ENCODE measurements at regions not wholly inside any gene's neighbourhood (a gene's known extent, or its start where the extent isn't known, plus 50 kb on each side); places are given as distances from the start of the nearest gene placed in this dataset.
"Not testable (repeated sequence)": the region's sequence is repeated elsewhere in the genome, so short reads cannot be mapped to it uniquely, and the experiment has no call there.

DNA sequence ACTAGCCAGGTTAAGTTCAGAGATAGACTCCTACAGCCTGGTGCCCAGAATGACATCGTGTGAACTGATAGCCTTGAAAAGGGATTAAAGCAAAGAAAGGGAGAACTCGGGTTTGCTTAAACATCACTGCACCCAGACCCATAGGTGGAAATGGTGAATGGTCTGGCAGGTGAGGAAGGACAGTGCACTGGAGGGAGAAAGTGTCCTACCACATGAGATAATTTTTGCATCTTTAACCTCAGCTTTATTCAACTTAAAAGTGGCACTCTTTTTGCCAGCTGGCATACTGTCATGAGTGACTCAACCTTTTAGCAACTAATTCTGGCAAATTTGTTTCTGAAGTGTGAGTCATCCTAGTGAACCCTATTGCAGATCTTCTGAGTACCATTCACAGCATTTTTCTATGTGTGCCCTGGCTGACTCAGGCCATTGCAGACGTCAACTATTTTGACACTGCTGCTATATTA is 53.0 kb upstream of the DAPP1 start:
- DNase-seq (ENCODE audit: low read depth, low spot score), result peak; percentile 96

DNA sequence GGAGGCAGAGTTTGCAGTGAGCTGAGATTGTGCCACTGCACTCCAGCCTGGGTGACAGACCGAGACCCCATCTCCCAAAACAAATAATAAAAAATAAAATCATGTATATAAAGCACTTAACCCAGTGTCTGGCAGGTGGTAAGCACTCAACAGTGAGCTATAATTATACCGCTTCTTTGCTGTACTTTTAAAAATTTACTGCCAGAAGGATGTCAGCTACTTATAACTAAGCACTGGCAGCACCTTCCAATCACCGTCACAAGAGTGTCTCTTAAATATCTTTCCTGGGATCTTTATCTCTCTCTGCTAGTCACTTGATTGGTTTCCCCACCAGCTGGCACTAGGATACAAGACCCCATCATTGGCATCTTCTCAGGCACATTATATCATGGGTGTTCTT is 53.9 kb upstream of the DAPP1 start:
- DNase-seq (ENCODE audit: low read depth, low spot score), result no peak

DNA sequence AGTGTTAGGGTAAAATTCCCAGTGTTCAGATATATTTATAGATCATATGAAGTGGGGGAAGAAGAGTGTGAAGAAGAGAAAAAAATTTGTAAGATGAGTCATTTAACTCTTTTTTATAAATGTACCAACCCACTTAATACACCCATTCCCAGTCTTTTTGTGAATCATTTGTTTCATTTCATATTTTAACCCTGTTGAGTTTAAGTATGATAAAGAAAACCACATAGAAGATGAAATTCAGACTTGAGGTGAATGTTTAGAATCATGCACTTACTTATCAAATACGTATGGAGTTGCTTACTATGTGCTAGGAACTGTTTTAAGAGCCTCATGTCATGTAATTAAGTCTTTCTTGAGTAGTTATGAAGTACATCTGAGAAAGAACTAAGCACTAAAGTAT is 56.6 kb upstream of the DAPP1 start:
- DNase-seq (ENCODE audit: low read depth, low spot score), result no peak

DNA sequence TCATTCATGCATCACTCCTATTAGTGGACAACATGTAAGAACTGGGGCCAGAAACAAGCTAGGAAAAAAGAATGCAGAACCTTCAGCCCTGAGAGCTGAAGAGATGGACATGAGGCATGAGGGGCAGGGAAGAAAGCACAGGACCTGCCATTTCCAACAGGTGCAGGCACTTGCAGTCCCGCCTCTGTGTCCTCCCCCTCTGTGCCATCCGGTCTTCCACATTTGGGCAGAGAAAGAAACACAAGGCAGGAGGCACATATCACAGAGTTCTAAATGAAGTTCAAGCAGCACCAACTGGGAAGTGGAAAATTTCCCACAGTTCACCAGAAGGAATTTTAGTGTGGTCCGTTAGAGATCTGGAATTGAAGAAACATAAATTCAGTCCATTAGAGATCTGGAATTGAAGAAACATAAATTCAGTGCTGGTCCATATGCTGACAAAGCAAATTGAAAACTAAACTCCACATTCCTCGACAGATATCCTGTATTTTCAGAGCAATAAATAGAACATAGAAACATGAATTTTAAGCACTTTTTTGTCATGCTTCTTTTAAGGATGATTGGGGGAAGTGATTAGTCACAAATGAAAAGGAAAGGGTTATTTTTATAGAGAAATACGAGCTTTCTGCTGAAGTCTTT is 57.2 kb upstream of the DAPP1 start:
- DNase-seq (ENCODE audit: low read depth, low spot score), result no peak

DNA sequence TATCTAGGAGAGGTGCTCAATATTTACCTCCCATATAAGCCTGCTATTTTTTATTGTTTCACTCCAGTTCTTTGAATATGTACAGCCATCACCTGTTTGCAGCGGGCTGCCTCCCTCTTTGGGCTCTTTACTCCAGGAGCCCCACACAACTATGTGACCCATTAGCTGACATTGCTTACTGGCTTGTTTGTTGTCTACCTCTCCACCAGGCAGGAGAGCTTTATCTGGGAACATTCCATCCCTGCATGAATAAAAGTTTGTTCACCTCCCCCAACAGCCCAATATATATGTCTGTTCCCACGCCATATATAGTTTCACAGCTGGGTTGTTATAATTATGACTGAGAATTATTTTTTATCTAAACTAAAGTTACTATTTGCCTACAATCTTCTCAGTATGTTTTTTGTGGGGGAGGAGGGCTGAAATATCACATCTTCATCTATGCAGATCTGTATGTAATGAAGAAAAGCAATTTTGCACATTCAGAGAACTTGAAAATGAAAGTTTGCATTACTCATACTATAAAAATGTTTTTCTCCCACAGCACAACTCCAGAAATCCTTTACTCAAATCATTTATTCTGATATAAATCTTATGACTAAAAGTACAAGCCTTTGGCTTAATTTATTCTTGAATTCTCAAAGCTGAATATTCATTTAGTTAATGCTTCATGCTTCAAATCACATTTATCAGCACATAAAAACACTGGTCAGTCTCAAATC is 61.2 kb upstream of the DAPP1 start:
- peak; percentile 30 for DNase-seq (ENCODE audit: low read depth, low spot score)

DNA sequence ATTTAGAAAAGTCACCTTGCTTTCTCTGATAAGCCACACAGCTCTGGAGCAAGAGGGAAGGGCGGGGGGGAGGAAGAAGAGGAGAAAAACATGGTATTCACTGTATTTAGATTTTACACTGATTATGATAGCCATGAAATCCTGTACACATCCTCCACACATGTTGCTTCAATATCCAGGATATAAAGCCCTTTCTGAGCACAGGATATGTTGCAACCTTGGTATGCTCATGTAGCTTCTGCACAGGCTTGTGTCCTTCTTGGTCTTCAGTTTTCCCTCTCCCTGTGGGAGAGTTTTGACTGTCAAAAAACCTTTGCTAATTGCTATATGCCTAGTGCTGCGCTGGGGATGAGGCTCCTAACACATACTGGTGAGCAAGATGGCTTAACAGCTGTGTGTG is 61.9 kb upstream of the DAPP1 start:
- DNase-seq (ENCODE audit: low read depth, low spot score), result no peak

DNA sequence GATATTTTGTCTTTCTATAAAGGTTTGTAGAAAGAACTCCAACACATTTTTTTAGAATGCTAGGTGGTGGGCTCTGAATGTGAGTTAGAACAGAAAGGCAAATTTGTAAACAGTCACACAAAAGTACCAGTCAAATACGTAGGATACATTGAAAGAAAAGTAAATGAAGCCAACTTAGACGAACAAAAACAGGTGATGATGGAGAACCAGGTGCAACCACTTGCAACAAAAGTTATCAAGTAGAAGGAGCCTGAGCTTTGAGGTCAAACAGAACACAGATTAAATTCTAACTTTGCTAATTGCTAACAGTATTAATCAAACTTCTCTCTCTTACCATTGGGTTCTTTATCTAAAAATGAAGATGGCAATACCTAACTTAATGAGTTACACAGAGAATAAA is 62.7 kb upstream of the DAPP1 start:
- no peak for DNase-seq (ENCODE audit: low read depth, low spot score)

DNA sequence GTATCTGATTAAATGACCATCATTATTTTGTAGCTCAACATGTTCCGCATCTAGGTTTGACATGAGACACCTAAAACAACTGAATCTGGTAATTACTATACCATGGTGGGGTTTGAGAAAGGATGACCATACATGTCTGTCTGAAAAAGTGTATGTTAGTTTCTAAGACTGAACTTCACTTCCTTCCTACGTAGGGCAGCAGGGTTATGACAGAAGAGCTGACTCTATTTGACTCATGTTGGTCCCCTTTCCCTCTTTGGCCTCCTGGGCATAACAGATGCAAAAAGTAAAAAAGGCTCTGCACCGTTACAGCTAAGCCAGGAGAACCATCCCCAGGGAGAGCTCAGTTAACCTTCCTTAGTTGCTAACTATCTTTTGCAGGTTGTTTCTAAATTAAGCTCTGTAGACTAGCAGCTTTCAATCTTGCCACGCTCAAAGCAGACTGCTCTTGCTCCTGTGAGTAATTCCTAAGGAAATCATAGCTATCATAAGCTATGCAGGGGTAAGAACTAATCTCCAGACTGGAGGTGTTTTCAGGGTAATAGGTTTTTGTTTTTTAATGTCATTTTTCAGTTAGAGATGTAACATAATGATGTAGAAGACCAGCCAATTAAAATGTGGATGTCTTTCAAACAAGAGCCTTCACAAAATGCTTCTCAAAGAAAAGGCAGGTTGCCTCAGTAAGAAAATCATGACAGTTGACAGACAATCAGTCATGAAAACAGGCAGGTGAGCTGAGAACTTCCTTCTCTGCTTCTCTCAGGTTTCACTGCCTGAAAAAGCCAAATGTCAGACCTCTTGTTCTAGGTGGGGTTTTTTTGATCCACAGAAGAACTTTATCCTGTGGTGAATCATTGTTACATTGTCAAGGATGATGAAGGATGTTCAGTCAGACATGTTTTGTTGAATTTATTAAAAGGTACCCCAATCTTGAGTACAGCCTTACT is 66.9 kb upstream of the DAPP1 start:
- no peak for DNase-seq (ENCODE audit: low read depth, low spot score)

DNA sequence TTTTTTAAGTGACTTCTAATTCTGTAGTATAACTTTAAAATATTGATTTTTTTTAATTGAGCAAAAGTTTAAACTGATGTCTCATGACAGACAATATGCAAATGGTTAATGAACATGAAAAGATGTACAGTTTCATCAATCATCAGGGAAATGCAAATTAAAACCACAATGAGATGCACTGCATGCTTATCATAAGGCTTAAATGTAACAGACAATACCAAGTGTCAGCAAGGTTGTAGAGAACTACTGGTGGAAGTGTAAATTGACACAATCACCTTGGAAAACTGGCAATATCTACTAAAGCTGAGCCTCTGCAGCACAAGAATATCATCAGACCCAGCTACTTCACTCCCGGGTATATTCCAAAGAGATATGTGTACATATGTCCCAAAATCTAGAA is 70.2 kb upstream of the DAPP1 start:
- no peak for DNase-seq (ENCODE audit: low read depth, low spot score)

DNA sequence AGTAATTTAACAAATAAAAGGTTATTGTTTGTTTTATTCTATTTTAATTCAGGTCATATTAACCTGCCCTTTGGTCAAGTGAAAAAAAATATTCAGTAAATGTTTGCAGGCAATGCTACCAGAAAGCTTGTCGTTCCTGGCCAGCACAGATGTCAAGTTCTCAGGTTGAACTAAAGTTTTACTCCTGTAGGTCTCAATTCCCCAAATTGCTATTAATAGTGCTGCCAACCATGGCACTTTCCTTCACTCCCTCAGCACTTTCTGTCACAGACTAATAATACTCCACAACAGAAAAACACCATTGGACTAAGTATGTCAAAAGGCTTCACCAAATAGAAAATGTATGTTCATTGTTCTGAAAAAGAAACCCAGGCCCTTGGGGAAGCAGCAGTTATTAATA is 79.2 kb upstream of the C4orf54 start:
- DNase-seq (ENCODE audit: low read depth, low spot score), result no peak

DNA sequence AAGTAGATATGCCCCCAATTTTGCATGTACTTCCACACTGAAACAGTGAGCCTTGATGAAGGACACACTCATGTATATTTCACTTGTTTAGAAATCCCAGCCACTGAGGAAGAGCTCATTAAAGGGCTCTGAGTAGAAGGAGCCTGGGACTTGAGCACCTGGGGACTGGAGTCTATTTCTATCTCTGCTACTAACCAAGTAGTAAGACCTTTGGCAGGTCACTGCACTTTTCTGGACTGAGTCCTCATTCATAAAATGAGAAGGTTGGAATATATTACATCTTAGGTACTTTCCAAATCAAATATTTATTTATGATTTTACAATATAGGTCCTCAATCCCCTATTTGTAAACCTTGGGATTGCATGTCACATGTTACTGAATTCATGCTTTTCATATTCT is 78.2 kb upstream of the C4orf54 start:
- no peak for DNase-seq (ENCODE audit: low read depth, low spot score)

DNA sequence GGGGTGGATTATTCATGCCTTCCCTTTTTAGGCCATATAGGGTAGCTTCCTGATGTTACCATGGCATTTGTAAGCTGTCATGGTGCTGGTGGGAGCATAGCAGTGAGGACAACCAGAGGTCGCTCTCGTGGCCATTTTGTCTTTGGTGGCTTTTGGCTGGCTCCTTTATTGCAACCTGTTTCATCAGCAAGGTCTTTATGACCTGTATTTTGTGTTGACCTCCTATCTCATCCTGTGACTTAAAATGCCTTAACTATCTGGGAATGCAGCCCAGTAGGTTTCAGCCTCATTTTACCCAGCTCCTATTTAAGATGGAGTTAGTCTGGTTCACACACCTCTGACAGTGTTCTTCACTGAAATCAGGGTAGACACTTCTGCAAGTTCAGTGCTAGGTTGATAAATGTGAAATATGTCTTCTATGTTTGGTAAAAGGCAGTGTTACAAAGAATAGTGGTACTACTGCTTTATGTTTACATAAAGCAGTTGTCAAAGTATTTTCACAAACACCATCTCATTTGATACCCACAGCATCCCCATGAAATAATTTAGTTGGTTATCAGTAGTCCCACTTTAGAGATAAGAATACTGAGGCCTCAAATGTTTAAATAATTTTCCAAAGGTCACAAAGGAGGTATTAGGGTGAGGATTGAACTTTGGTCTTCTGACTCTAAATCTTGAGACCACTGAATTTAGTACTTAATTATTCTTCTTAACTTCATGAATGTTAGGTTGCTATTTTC is 77.1 kb upstream of the C4orf54 start:
- no peak for DNase-seq (ENCODE audit: low read depth, low spot score)

DNA sequence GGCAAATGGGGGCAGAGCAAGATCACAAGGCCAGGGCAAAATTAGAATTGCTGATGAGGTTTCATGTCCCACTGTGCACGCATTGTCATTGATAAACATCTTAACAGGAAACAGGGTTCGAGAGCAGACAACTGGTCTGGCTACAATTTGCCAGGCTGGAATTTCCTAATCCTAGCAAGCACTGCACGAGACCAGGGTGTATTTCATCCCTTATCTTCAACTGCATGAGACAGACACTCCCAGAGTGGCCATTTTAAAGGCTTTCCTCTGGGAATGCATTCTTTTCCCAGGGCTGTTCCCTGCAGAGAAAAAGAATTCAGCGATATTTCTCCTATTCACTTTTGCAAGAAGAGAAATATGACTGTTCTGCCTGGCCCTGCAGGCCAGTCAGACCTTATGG is 75.8 kb upstream of the C4orf54 start:
- DNase-seq (ENCODE audit: low read depth, low spot score), result not testable (repeated sequence)

DNA sequence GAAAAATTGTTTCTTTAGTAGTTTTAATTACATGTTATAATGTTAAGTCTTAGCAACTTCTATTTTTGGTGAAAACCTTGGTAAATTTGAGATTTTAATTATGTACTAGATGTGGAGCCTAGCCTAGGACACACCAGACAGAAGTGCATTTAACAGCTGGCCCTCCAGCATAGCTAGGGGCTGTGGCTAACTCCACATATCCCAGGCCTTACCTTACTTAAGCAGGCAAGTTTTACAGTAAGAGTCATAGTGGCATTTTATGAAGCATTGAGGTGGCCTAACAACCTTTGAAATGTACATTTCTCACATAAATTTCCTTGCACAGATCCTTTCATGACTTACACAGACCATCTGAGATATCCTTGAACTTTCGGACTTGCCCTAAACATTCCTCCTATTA is 71.6 kb upstream of the C4orf54 start:
- no peak for DNase-seq (ENCODE audit: low read depth, low spot score)

DNA sequence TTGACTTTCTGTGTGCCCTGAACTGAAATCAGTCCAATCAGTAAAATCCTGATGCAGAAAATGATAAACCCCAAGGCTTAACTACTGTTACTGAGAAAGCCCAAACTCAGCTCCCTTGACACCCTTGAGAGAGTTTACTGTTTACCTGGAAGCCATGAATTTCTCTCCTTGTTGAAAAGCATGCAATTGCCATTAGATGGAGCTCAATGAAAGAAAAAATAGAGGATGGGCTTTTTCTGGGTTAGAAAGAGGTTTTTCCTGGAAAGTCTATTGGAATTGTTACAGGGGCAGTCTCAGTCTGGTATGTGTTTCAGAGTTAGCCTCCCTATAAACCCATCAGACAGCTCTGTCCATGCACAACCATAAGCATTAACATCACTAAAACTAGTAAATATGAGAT is 66.4 kb upstream of the C4orf54 start:
- peak; percentile 39 for DNase-seq (ENCODE audit: low read depth, low spot score)

DNA sequence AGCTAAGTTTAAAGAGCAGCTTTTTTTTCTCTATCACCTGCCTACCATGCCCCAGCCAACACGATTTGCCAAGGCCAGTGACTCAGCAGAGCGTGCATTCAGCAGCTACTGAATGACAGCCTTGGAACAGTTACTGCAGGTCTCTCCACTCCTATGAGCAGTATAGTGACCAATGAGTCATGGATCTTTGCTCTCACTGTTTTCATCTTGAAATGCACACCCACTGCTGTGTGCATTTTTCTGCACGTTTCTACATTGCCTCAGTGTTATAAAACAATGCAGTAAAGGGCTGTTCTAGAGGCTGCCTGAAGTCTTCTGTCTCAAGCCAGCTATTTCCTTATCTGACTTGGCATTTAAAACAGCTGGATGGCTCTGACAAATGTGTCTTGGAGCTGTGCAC is 66.0 kb upstream of the C4orf54 start:
- peak; percentile 88 for DNase-seq (ENCODE audit: low read depth, low spot score)

DNA sequence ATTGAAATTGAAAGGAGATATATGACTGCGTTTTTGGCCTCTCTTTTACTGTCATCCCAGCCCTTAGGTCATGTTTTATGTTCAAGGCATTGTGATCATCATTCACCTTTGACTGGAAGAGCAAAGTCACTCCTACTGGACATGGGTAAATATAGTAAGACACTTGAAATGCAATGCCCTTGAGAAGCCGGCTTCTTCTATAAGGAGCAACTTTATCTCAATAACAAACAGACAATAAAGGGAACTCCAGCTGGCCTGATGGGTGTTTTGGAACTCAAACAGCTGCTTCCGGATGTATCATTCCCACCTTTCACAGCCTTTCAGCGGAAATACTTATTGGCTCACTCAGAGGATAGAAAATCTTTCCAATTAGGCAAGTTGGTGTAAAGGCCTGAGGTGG is 65.1 kb upstream of the C4orf54 start:
- DNase-seq (ENCODE audit: low read depth, low spot score), result no peak

DNA sequence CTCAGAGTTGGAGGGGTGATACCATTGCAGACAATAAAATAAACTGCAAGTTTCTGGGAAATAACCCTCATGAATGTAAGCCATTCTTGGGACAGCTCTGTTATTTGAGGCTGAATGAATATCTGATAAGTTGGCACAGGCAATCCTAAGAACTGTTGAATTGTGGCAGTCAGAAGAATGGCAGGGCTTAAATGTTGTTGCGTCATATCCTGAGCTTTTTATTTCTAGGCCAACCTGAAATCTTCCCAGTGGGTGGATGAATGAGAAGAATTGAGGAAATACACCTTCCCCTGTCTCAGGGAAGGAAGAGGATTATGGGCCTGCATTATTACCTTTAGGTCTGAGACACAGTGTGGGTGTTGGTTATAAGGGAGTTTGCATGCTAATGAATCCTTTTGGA is 64.4 kb upstream of the C4orf54 start:
- peak; percentile 47 for DNase-seq (ENCODE audit: low read depth, low spot score)

DNA sequence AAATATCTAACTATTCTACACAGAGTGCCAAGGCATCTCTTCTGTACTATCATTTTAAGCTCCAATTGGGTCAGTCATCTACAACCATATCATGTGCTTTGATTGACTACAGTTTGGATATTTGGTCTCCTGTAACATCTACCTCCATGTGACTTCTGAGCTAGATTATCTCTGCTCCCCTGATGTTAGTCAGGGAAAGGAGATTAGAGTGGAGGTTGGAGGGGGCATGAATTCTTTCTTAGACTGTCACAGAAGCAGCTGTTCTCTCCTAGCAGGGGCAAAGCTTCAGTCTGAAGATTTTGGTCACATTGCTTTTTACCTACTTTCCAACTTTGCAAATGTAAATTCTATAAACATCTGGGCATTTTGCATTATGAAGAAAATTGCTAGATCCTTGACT is 62.6 kb upstream of the C4orf54 start:
- no peak for DNase-seq (ENCODE audit: low read depth, low spot score)

DNA sequence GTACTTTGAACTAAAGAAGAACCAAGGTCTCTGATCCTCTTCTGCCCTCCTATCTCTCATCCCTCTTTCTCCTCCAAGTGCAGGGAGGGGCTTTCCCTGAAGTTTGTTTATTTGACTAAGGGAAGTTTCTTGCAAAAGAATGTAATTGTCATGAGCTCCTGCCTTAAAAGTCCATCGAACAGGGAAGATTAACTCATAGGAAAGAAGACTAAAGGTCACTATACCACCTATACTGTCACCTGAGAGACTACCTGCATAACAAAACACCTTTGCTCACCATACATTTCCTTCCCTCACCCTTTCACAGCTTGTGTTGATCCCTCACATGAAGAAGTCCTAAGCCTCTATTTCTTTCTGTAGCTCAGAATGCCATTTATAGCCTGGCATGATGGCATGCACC is 59.4 kb upstream of the C4orf54 start:
- DNase-seq (ENCODE audit: low read depth, low spot score), result no peak

DNA sequence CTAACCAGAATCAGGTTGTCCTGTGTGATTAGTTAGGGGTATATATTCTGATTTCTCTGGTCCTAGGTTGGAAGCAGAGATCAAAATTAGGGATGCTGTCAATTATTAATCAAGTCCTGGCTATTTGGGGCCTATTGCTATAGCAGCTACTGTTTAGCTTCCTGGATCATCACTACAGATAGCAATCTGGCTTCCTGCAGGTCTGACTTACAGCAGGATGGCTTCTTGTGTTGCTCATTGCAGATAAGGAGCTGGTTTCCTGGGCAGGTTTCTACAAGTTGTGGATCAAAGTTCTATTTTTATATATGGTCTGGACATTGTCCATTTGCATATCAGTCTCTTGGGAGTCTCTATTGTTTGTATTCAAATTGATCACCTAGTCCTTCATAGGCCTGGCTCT is 57.7 kb upstream of the C4orf54 start:
- DNase-seq (ENCODE audit: low read depth, low spot score), result no peak

DNA sequence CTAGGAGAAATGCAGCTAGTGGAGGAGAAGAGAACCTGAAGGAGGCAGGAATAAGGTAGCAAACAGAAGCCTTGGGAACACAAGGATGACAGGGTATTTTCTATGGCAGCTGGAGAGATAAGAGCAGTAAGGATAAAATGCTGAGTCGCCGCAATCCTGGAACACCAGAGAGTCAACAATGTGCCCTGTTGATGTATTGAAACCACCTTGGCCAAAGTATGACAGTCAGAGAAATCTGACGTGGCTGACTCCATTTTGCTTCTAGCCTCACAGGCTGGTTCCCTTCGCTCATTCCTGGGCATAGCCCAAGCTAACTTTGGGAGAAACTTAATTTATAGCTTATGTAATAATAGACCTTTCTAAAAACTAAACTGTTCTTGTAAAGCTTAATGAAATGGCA is 56.6 kb upstream of the C4orf54 start:
- DNase-seq (ENCODE audit: low read depth, low spot score), result no peak

Data from astrocyte of the hippocampus (primary cell).